ENCODE measurements at regions not wholly inside any gene's neighbourhood (a gene's known extent, or its start where the extent isn't known, plus 50 kb on each side); places are given as distances from the start of the nearest gene placed in this dataset.

- Mint-ChIP-seq H3K27ac (no peak overlapping the region), H3K4me1 (ENCODE audit: low read depth) (no peaks in the 10 kb centered on the region), H3K27me3 (ENCODE audit: low read depth) (no peaks in the 10 kb centered on the region), H3K36me3 (ENCODE audit: low read depth) (no peaks in the 10 kb centered on the region), H3K9me3 (no peaks in the 10 kb centered on the region), H3K4me3 (no peak overlapping the region)
- no peak for DNase-seq (ENCODE audit: low spot score)
Measured at GRCh38 chr20:21033817-21034216, 72.3 kb downstream of the LINC00237 start.

DNA sequence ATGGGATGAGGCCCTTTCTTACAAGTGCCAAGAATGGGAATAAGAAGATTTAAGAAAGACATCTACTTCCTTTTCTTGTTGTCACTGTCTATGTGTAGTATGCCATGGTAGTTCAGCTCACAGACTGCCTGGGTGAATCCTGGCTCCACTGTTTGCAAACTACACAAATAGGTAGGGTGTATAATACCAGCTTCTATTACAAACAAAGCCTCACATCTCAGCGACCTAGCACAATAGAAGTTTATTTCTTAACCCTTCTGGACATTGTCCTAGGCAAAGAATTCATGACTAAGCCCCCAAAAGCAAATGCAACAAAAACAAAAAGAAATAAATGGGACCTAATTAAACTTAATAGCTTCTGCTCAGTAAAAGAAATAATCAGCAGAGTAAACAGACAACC, 74.5 kb downstream of the LINC00237 start:
- H3K36me3 Mint-ChIP-seq (ENCODE audit: low read depth) = no peaks in the 10 kb centered on the region
- H3K27me3 Mint-ChIP-seq (ENCODE audit: low read depth) = no peaks in the 10 kb centered on the region
- no peaks in the 10 kb centered on the region for H3K4me1 Mint-ChIP-seq (ENCODE audit: low read depth)
- DNase-seq (ENCODE audit: low spot score) = no peak
- no peak overlapping the region for H3K4me3 Mint-ChIP-seq
- no peaks in the 10 kb centered on the region for H3K9me3 Mint-ChIP-seq
- no peak overlapping the region for H3K27ac Mint-ChIP-seq

DNA sequence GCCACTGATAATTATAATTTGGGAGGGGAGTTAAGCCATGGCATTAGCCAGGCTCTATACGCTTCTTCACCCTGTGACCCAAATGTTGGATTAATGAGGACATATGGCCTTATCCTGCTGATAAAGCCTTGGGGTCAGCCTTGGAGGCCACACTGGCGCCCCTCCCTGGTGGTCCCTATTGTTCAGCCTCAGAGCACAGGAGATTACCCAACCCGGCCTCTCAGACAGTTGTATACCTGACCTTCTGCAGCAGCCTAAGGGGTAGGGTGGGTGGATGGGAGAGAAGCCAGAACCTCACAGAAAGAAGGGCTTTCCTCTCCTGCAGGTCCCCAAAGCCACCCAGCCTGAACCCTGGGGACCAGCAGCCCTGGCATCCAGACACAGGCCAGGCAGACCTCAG, 76.8 kb downstream of the LINC00237 start:
- Mint-ChIP-seq H3K9me3 (no peaks in the 10 kb centered on the region), H3K4me3 (no peak overlapping the region), H3K27me3 (ENCODE audit: low read depth) (no peaks in the 10 kb centered on the region), H3K4me1 (ENCODE audit: low read depth) (no peaks in the 10 kb centered on the region), H3K27ac (no peak overlapping the region), H3K36me3 (ENCODE audit: low read depth) (no peaks in the 10 kb centered on the region)
- DNase-seq (ENCODE audit: low spot score) = no peak

- Mint-ChIP-seq H3K4me3 (no peak overlapping the region), H3K27me3 (ENCODE audit: low read depth) (no peaks in the 10 kb centered on the region), H3K27ac (no peak overlapping the region), H3K4me1 (ENCODE audit: low read depth) (no peaks in the 10 kb centered on the region), H3K36me3 (ENCODE audit: low read depth) (no peaks in the 10 kb centered on the region), H3K9me3 (no peaks in the 10 kb centered on the region)
- DNase-seq (ENCODE audit: low spot score) = no peak
Measured at GRCh38 chr20:21028921-21029320, 77.2 kb downstream of the LINC00237 start.

DNA sequence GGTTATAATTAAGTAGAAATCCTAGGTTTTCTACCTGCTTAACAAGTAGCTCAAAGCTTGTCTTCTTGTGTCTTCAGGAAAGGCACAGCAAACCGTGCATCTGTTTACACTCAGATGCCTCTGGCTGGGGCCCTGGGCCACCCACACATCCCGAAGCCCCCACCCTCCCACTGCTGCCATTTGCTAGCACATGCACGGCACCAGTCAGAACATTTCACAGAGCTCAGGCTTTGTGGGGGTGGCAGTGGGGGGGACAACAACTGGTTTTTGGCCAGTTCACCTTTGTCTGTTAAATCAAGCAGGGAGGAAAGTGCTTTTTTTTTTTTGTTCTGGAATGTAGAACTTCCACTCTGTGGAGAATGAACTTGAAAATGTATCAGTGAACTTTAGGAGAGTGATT, 77.7 kb downstream of the LINC00237 start:
- H3K27me3 Mint-ChIP-seq (ENCODE audit: low read depth) = no peaks in the 10 kb centered on the region
- no peaks in the 10 kb centered on the region for H3K4me1 Mint-ChIP-seq (ENCODE audit: low read depth)
- H3K27ac Mint-ChIP-seq = no peak overlapping the region
- DNase-seq (ENCODE audit: low spot score) = no peak
- H3K4me3 Mint-ChIP-seq = no peak overlapping the region
- H3K36me3 Mint-ChIP-seq (ENCODE audit: low read depth) = no peaks in the 10 kb centered on the region
- no peaks in the 10 kb centered on the region for H3K9me3 Mint-ChIP-seq

DNA sequence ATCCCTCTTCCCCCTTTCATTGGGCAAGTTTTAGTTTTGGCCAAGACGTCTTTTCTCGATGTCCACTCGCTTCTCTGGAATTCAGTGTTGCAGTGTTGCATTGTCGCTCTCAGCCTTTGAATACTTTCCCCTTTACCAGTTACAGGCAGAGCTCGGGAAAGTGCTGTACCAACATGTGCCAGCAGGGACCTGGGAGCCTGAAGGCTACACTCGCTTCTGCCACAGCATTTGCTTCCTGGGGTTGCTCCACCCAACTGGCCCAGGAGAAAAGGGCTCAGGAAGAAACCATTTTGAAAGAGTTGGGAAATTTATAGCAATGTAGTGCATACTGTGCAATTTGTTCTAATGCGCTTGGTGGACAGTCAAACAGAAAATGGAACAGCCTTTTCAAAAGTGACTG, 78.6 kb downstream of the LINC00237 start:
- H3K4me1 Mint-ChIP-seq (ENCODE audit: low read depth) = no peaks in the 10 kb centered on the region
- H3K27me3 Mint-ChIP-seq (ENCODE audit: low read depth) = no peaks in the 10 kb centered on the region
- H3K27ac Mint-ChIP-seq = no peak overlapping the region
- no peaks in the 10 kb centered on the region for H3K9me3 Mint-ChIP-seq
- DNase-seq (ENCODE audit: low spot score) = no peak
- H3K36me3 Mint-ChIP-seq (ENCODE audit: low read depth) = no peaks in the 10 kb centered on the region
- no peak overlapping the region for H3K4me3 Mint-ChIP-seq

DNA sequence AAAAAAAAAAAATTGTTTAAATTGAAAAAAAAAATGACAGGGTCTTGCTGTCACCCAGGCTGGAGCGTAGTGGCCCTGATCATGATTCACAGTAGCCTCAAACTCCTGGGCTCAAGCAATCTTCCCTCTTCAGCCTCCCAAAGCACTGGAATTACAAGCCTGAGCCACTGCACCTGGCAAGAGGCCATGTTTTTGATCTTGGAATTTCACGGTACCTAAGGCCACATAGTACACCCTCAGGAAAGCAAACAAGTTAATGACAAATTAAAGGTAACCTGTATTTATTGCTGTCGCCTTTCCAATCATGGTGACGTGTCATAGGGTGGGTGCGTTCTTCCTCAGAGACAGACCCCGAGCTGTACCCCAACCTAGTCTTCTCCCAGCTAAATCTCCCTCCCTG, 79.2 kb downstream of the LINC00237 start:
- no peaks in the 10 kb centered on the region for H3K4me1 Mint-ChIP-seq (ENCODE audit: low read depth)
- H3K27me3 Mint-ChIP-seq (ENCODE audit: low read depth) = no peaks in the 10 kb centered on the region
- no peaks in the 10 kb centered on the region for H3K9me3 Mint-ChIP-seq
- DNase-seq (ENCODE audit: low spot score) = no peak
- no peak overlapping the region for H3K27ac Mint-ChIP-seq
- no peaks in the 10 kb centered on the region for H3K36me3 Mint-ChIP-seq (ENCODE audit: low read depth)
- H3K4me3 Mint-ChIP-seq = no peak overlapping the region

- no peaks in the 10 kb centered on the region for H3K9me3 Mint-ChIP-seq
- no peak overlapping the region for H3K27ac Mint-ChIP-seq
- no peaks in the 10 kb centered on the region for H3K4me1 Mint-ChIP-seq (ENCODE audit: low read depth)
- DNase-seq (ENCODE audit: low spot score) = no peak
- H3K27me3 Mint-ChIP-seq (ENCODE audit: low read depth) = peaks cover 22% of the 10 kb centered on the region
- no peaks in the 10 kb centered on the region for H3K36me3 Mint-ChIP-seq (ENCODE audit: low read depth)
- no peak overlapping the region for H3K4me3 Mint-ChIP-seq
Measured at GRCh38 chr20:21024420-21024819, 81.7 kb downstream of the LINC00237 start.

- Mint-ChIP-seq H3K27me3 (ENCODE audit: low read depth) (peaks cover 33% of the 10 kb centered on the region), H3K4me1 (ENCODE audit: low read depth) (no peaks in the 10 kb centered on the region), H3K9me3 (no peaks in the 10 kb centered on the region), H3K36me3 (ENCODE audit: low read depth) (no peaks in the 10 kb centered on the region), H3K27ac (no peak overlapping the region), H3K4me3 (no peak overlapping the region)
- DNase-seq (ENCODE audit: low spot score) = no peak
Measured at GRCh38 chr20:21022925-21023324, 83.2 kb downstream of the LINC00237 start.

- DNase-seq (ENCODE audit: low spot score) = no peak
- Mint-ChIP-seq H3K27me3 (ENCODE audit: low read depth) (peaks cover 40% of the 10 kb centered on the region), H3K4me1 (ENCODE audit: low read depth) (no peaks in the 10 kb centered on the region), H3K4me3 (no peak overlapping the region), H3K27ac (no peak overlapping the region), H3K9me3 (no peaks in the 10 kb centered on the region), H3K36me3 (ENCODE audit: low read depth) (no peaks in the 10 kb centered on the region)
Measured at GRCh38 chr20:21021472-21021790, 84.7 kb downstream of the LINC00237 start.

- Mint-ChIP-seq H3K27ac (no peak overlapping the region), H3K9me3 (no peaks in the 10 kb centered on the region), H3K27me3 (ENCODE audit: low read depth) (peaks cover 40% of the 10 kb centered on the region), H3K36me3 (ENCODE audit: low read depth) (no peaks in the 10 kb centered on the region), H3K4me3 (no peak overlapping the region), H3K4me1 (ENCODE audit: low read depth) (no peaks in the 10 kb centered on the region)
- DNase-seq (ENCODE audit: low spot score) = no peak
Measured at GRCh38 chr20:21020659-21021471, 85.3 kb downstream of the LINC00237 start.

DNA sequence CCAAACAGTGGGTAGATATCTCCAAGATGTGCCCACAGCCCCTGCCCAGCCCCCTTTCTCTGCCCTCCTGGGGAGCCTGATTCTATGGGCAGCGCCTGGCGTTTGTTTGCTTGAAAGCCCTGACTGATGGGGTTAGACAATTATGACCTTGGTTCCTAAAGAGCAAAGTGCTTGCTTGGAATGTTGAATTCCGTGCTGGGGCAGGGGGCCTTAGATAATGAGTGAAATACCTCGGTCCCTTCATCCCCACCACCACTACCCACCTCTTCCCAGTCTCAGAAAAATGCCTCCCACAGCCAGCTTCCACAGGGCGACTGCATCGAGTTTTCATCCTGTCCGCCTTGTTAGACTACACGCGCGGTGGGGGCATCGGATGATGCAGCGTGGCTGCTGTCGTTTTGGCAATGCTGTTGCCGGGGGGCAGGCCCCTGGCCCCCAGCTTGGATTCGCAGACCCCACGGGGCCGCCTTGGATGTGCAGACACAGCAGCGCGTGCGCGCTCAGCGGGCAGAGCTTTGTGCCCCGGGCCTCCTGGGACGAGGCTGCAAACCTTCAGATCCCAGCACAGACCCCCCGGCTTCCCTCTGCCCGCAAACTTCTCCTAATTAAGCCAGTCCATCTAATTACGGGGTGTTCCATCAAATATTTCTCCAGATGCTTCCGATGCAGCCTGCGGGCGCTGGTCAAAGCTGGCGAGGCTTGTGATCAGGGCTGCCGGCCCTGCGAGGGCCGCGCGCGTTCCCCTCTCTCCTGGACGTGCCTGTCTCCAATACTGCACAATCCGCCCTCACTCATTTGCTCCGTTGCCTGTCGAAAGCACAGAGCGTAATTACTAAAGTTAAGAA, 86.1 kb downstream of the LINC00237 start:
- peaks cover 40% of the 10 kb centered on the region for H3K27me3 Mint-ChIP-seq (ENCODE audit: low read depth)

DNA sequence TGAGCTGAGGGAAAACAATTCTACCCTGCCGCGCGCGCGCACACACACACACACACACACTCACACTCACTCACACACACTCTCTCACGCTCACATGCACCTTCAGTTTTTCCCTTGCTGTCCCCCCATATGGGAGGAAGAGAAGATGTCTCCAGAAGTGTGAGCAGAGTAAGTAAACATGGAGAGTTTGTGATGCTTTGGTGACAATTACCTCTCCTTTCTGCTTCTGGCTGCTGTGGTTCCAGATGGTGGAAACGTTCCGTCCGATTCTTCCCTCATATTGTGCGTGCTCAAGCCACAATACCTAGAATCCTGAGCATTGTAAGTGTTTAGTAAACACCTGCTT, 86.7 kb downstream of the LINC00237 start:
- Mint-ChIP-seq H3K36me3 (ENCODE audit: low read depth) (no peaks in the 10 kb centered on the region), H3K27ac (no peak overlapping the region), H3K4me3 (no peak overlapping the region), H3K27me3 (ENCODE audit: low read depth) (peaks cover 40% of the 10 kb centered on the region), H3K4me1 (ENCODE audit: low read depth) (no peaks in the 10 kb centered on the region), H3K9me3 (no peaks in the 10 kb centered on the region)
- no peak for DNase-seq (ENCODE audit: low spot score)

More for the DNA sequence above, 86.1 kb downstream of the LINC00237 start:
- H3K9me3 Mint-ChIP-seq = no peaks in the 10 kb centered on the region
- no peaks in the 10 kb centered on the region for H3K36me3 Mint-ChIP-seq (ENCODE audit: low read depth)
- no peaks in the 10 kb centered on the region for H3K4me1 Mint-ChIP-seq (ENCODE audit: low read depth)
- H3K4me3 Mint-ChIP-seq = no peak overlapping the region
- H3K27ac Mint-ChIP-seq = no peak overlapping the region
- DNase-seq (ENCODE audit: low spot score) = no peak

DNA sequence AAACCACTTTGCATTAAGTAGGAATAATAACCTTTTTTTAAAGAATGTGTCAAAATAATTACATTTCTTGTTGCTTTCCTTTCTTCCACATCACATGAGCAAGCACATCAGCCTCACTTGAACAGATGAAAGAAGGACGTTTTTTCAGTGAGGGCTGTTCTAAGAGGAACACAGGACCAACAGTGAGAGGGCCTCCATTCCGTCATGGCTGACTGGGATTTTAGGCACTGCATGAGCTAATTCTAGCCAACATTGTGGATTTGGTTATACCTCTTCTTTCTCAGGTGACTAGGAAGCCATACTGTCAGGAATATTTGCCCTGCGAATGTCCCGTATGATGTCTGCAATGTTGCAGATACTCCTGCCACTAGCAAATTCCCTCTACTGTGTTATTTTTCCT, 87.6 kb downstream of the LINC00237 start:
- Mint-ChIP-seq H3K27me3 (ENCODE audit: low read depth) (peaks cover 40% of the 10 kb centered on the region), H3K4me1 (ENCODE audit: low read depth) (no peaks in the 10 kb centered on the region), H3K4me3 (no peak overlapping the region), H3K36me3 (ENCODE audit: low read depth) (no peaks in the 10 kb centered on the region), H3K27ac (no peak overlapping the region), H3K9me3 (no peaks in the 10 kb centered on the region)
- no peak for DNase-seq (ENCODE audit: low spot score)
